GM12872 (cell line): ENCODE measurements at regions not wholly inside any gene's neighbourhood (a gene's known extent, or its start where the extent isn't known, plus 50 kb on each side); places are given as distances from the start of the nearest gene placed in this dataset.

ENCODE experiments used
- TF ChIP-seq, protein P1 (sequence below): IDR thresholded peaks from 3 replicates; pipeline ENCODE4 v1.5.1; 2011; ENCODE audit warnings: low read depth, mild to moderate bottlenecking, low read length, moderate library complexity; ENCODE audit not compliant: insufficient read depth

DNA sequence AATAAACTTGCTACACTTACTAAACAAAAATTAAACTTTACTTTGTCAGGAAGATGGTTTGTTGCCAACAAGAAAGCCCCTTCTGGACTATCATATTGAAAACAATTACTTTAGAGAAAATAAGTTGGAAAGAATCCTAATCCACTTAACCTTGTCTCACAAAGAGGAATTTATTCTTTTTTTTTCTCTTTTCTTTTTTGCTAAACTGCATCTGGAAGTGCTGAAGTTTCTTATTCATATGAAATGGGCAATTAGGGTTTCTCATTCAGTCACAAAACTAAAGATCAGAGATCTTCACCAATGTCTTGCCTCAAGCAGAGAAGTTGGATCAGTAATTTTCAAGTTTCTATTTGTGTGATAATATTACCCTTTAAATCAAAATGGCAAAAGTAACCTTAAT is 234.9 kb upstream of the AMOT start:
- TF ChIP-seq, protein P1, sequence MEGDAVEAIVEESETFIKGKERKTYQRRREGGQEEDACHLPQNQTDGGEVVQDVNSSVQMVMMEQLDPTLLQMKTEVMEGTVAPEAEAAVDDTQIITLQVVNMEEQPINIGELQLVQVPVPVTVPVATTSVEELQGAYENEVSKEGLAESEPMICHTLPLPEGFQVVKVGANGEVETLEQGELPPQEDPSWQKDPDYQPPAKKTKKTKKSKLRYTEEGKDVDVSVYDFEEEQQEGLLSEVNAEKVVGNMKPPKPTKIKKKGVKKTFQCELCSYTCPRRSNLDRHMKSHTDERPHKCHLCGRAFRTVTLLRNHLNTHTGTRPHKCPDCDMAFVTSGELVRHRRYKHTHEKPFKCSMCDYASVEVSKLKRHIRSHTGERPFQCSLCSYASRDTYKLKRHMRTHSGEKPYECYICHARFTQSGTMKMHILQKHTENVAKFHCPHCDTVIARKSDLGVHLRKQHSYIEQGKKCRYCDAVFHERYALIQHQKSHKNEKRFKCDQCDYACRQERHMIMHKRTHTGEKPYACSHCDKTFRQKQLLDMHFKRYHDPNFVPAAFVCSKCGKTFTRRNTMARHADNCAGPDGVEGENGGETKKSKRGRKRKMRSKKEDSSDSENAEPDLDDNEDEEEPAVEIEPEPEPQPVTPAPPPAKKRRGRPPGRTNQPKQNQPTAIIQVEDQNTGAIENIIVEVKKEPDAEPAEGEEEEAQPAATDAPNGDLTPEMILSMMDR = no peak

- TF ChIP-seq, protein P1 = no peak
Observed at GRCh38 chrX:113059714-113060113, 219.1 kb upstream of the AMOT start.

GRCh38 chrX:113058634-113059033 is 218.0 kb upstream of the AMOT start:
- TF ChIP-seq, protein P1 = no peak

- TF ChIP-seq, protein P1 = no peak
Observed at GRCh38 chrX:113048896-113049295, 208.3 kb upstream of the AMOT start.

DNA sequence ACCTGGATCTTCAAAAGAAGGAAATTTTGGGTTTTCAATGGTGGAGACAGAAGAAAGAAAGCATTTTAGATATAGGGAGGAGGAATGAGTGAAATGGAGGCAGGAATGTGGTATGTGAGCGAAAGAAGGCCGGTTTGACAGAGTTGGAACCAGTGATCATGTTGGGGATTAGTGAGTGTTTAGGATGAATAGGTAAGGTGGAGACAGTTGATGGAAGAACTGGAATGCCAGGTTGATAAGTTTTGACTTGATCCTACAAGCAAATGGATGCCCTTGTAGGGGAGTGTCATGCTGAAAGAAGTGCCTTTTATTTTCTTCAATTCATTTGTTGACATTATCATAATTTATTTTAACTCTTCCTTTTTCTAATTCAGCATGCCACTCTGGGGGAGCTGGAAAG is 207.8 kb upstream of the AMOT start:
- TF ChIP-seq, protein P1 = no peak

GRCh38 chrX:113033966-113034680 is 193.5 kb upstream of the AMOT start:
- TF ChIP-seq, protein P1 = no peak

GRCh38 chrX:113019958-113020357 is 179.3 kb upstream of the AMOT start:
- TF ChIP-seq, protein P1 = no peak
